GM19240 (cell line): ENCODE measurements at regions not wholly inside any gene's neighbourhood (a gene's known extent, or its start where the extent isn't known, plus 50 kb on each side); places are given as distances from the start of the nearest gene placed in this dataset.

Experiments used
- DNase-seq: peaks from one replicate; pipeline ENCODE4 v3.0.0; 2011; ENCODE audit warnings: low spot score; ENCODE audit not compliant: insufficient read length

- no peak for DNase-seq
Measured at GRCh38 chr11:70521475-70522308, 123.4 kb downstream of the CTTN start.

- no peak for DNase-seq
Measured at GRCh38 chr11:70522309-70522592, 123.9 kb downstream of the CTTN start.

- DNase-seq: no peak
Measured at GRCh38 chr11:70522593-70523311, 124.4 kb downstream of the CTTN start.

- DNase-seq: no peak
Measured at GRCh38 chr11:70523384-70524095, 125.2 kb downstream of the CTTN start.

GRCh38 chr11:70524096-70524922, 126.0 kb downstream of the CTTN start:
- DNase-seq: no peak

- no peak for DNase-seq
Measured at GRCh38 chr11:70525006-70525405, 126.7 kb downstream of the CTTN start.

GRCh38 chr11:70525466-70525865, 127.1 kb downstream of the CTTN start:
- DNase-seq: no peak

- DNase-seq: no peak
Measured at GRCh38 chr11:70526116-70527045, 128.1 kb downstream of the CTTN start.

- no peak for DNase-seq
Measured at GRCh38 chr11:70527046-70527395, 128.7 kb downstream of the CTTN start.

GRCh38 chr11:70527429-70528045, 129.2 kb downstream of the CTTN start:
- no peak for DNase-seq

GRCh38 chr11:70528046-70528793, 129.9 kb downstream of the CTTN start:
- DNase-seq: no peak

GRCh38 chr11:70528794-70529580, 130.7 kb downstream of the CTTN start:
- no peak for DNase-seq

- no peak for DNase-seq
Measured at GRCh38 chr11:70530010-70530409, 131.7 kb downstream of the CTTN start.

- no peak for DNase-seq
Measured at GRCh38 chr11:70530629-70531185, 132.4 kb downstream of the CTTN start.

- DNase-seq: no peak
Measured at GRCh38 chr11:70531281-70532065, 133.1 kb downstream of the CTTN start.

GRCh38 chr11:70532066-70532440, 133.7 kb downstream of the CTTN start:
- DNase-seq: no peak

GRCh38 chr11:70532731-70533130, 134.4 kb downstream of the CTTN start:
- DNase-seq: no peak
